Liver (tissue), 8 donors: ENCODE measurements at regions not wholly inside any gene's neighbourhood (a gene's known extent, or its start where the extent isn't known, plus 50 kb on each side); places are given as distances from the start of the nearest gene placed in this dataset.

Experiments used
- DNase-seq: peaks from one replicate; pipeline ENCODE4 v3.0.0-alpha.2; 2017; ENCODE audit warnings: low spot score
- H3K27ac ChIP-seq, 2 donors: one replicate each; pipeline ENCODE4 v1.7.0; 2013; ENCODE audit warnings: inconsistent platforms in 2 of 2, low read length in 2 of 2, control low read depth in 1 of 2, low read depth in 1 of 2, mild to moderate bottlenecking in 1 of 2
- H3K27me3 ChIP-seq, 4 donors: one replicate each; pipeline versions ENCODE4 v1.6.1 to v1.7.0; 2013; ENCODE audit warnings: low read length in 3 of 4, inconsistent platforms in 1 of 4, mild to moderate bottlenecking in 1 of 4, moderate library complexity in 1 of 4; ENCODE audit not compliant: control insufficient read depth in 4 of 4, insufficient read depth in 4 of 4
- H3K36me3 ChIP-seq, 4 donors: one replicate each; pipeline versions ENCODE4 v1.6.1 to v1.7.0; 2013; ENCODE audit warnings: low read length in 3 of 4, mild to moderate bottlenecking in 3 of 4, low read depth in 1 of 4, moderate library complexity in 1 of 4; ENCODE audit not compliant: control insufficient read depth in 4 of 4, insufficient read depth in 3 of 4
- H3K4me1 ChIP-seq, 4 donors: one replicate each; pipeline versions ENCODE4 v1.6.1 to v1.7.0; 2013; ENCODE audit warnings: low read length in 3 of 4, mild to moderate bottlenecking in 3 of 4, moderate library complexity in 1 of 4; ENCODE audit not compliant: control insufficient read depth in 4 of 4, insufficient read depth in 4 of 4
- H3K4me3 ChIP-seq, 3 donors: one replicate each; pipeline versions ENCODE4 v1.6.1 to v1.7.0; 2013; ENCODE audit warnings: low read length in 3 of 3, control low read depth in 1 of 3, low read depth in 1 of 3, mild to moderate bottlenecking in 1 of 3
- H3K9ac ChIP-seq, 2 donors: one replicate each; pipeline ENCODE4 v1.7.0; 2013; ENCODE audit warnings: low read length in 2 of 2, mild to moderate bottlenecking in 2 of 2, moderate library complexity in 2 of 2, control low read depth in 1 of 2, low read depth in 1 of 2
- H3K9me3 ChIP-seq, 4 donors: one replicate each; pipeline versions ENCODE4 v1.6.1 to v1.7.0; 2013; ENCODE audit warnings: low read length in 3 of 4; ENCODE audit not compliant: control insufficient read depth in 4 of 4
- ATF3 ChIP-seq: IDR thresholded peaks from 2 replicates; pipeline ENCODE4 v1.6.1; 2016; ENCODE audit warnings: antibody characterized with exemption
- CTCF ChIP-seq: fragments of 150-350 bp; IDR thresholded peaks from 2 replicates; pipeline ENCODE4 v1.5.1; 2017; ENCODE audit warnings: improper control_type of control experiment, low read depth, low read length; ENCODE audit not compliant: missing input control
- EGR1 ChIP-seq, 2 donors: IDR thresholded peaks; 2 replicates each; pipeline ENCODE4 v1.6.1; 2016 to 2018; ENCODE audit warnings: antibody characterized with exemption in 2 of 2, low read depth in 2 of 2
- FOXA1 ChIP-seq: IDR thresholded peaks from 2 replicates; pipeline ENCODE4 v1.6.1; 2016; ENCODE audit warnings: antibody characterized with exemption
- FOXA2 ChIP-seq: IDR thresholded peaks from 2 replicates; pipeline ENCODE4 v1.6.1; 2016; ENCODE audit warnings: antibody characterized with exemption
- GABPA ChIP-seq, 2 donors: IDR thresholded peaks in 1 of 2; conservative IDR thresholded peaks in 1 of 2; 2 replicates each; pipeline ENCODE4 v1.6.1; 2016; ENCODE audit warnings: antibody characterized with exemption in 2 of 2, mild to moderate bottlenecking in 1 of 2, moderate library complexity in 1 of 2
- HNF4A ChIP-seq, 2 donors: conservative IDR thresholded peaks; 2 replicates each; pipeline ENCODE4 v1.6.1; 2016; ENCODE audit warnings: antibody characterized with exemption in 2 of 2, mild to moderate bottlenecking in 2 of 2
- HNF4G ChIP-seq: IDR thresholded peaks from 2 replicates; pipeline ENCODE4 v1.6.1; 2016; ENCODE audit warnings: antibody characterized with exemption
- JUND ChIP-seq, 2 donors: IDR thresholded peaks; 2 replicates each; pipeline ENCODE4 v1.6.1; 2016; ENCODE audit warnings: antibody characterized with exemption in 2 of 2
- MAX ChIP-seq: IDR thresholded peaks from 2 replicates; pipeline ENCODE4 v1.6.1; 2016; ENCODE audit warnings: antibody characterized with exemption
- NR2F2 ChIP-seq: IDR thresholded peaks from 2 replicates; pipeline ENCODE4 v1.6.1; 2016; ENCODE audit warnings: antibody characterized with exemption
- RAD21 ChIP-seq, 2 donors: IDR thresholded peaks; 2 replicates each; pipeline ENCODE4 v1.6.1; 2016; ENCODE audit warnings: antibody characterized with exemption in 2 of 2, mild to moderate bottlenecking in 2 of 2
- REST ChIP-seq: IDR thresholded peaks from 2 replicates; pipeline ENCODE4 v1.6.1; 2016; ENCODE audit warnings: antibody characterized with exemption, mild to moderate bottlenecking
- RXRA ChIP-seq, 2 donors: IDR thresholded peaks; 2 replicates each; pipeline ENCODE4 v1.6.1; 2017 to 2018; ENCODE audit warnings: antibody characterized with exemption in 2 of 2, mild to moderate bottlenecking in 1 of 2
- SP1 ChIP-seq: IDR thresholded peaks from 2 replicates; pipeline ENCODE4 v1.6.1; 2018; ENCODE audit warnings: antibody characterized with exemption, mild to moderate bottlenecking
- TAF1 ChIP-seq: conservative IDR thresholded peaks from 2 replicates; pipeline ENCODE4 v1.6.1; 2016; ENCODE audit warnings: antibody characterized with exemption, mild to moderate bottlenecking
- YY1 ChIP-seq: IDR thresholded peaks from 2 replicates; pipeline ENCODE4 v1.6.1; 2016; ENCODE audit warnings: antibody characterized with exemption, mild to moderate bottlenecking
- WGBS: extraction: QIAGEN DNeasy Blood & Tissue Kit; methylation state at CpG from one replicate; pipeline ENCODE4 v1.1.7; 2013; 5-methylcytosine and 5-hydroxymethylcytosine counted together
- TF ChIP-seq, protein P1 (sequence below): IDR thresholded peaks from 2 replicates; pipeline ENCODE4 v1.6.1; 2016; ENCODE audit warnings: antibody characterized with exemption
- donor health status: healthy.
- donor health status: healthy.
- donor health status: healthy.
- donor health status: healthy.
- donor health status: healthy.

GRCh38 chr5:54870271-54870670 is 115.1 kb downstream of the ESM1 start:
- no peaks in the 10 kb centered on the region for H3K36me3 ChIP-seq
- H3K27ac ChIP-seq = no peak overlapping the region
- TF ChIP-seq HNF4G = no peak
- no peak for TF ChIP-seq FOXA1
- no peak for TF ChIP-seq REST
- TF ChIP-seq SP1 = no peak
- no peak for TF ChIP-seq MAX
- no peak for TF ChIP-seq RXRA (IDR thresholded peaks at IDR 0.05)
- TF ChIP-seq RAD21 (IDR thresholded peaks at IDR 0.05) = no peak
- TF ChIP-seq JUND (IDR thresholded peaks at IDR 0.05) = no peak
- no peak for TF ChIP-seq TAF1
- no peak for TF ChIP-seq FOXA2
- TF ChIP-seq ATF3 = no peak
- TF ChIP-seq EGR1 (IDR thresholded peaks at IDR 0.05; ENCODE audit: low read depth in 2 of 2) = no peak
- TF ChIP-seq, protein P1, sequence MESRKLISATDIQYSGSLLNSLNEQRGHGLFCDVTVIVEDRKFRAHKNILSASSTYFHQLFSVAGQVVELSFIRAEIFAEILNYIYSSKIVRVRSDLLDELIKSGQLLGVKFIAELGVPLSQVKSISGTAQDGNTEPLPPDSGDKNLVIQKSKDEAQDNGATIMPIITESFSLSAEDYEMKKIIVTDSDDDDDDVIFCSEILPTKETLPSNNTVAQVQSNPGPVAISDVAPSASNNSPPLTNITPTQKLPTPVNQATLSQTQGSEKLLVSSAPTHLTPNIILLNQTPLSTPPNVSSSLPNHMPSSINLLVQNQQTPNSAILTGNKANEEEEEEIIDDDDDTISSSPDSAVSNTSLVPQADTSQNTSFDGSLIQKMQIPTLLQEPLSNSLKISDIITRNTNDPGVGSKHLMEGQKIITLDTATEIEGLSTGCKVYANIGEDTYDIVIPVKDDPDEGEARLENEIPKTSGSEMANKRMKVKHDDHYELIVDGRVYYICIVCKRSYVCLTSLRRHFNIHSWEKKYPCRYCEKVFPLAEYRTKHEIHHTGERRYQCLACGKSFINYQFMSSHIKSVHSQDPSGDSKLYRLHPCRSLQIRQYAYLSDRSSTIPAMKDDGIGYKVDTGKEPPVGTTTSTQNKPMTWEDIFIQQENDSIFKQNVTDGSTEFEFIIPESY = no peak
- no peak for TF ChIP-seq NR2F2
- TF ChIP-seq YY1 = no peak
- no peak for TF ChIP-seq GABPA (IDR thresholded peaks at IDR 0.05 in 1 of 2, conservative IDR thresholded peaks at IDR 0.05 in 1 of 2)
- no peak for TF ChIP-seq CTCF
- TF ChIP-seq HNF4A (conservative IDR thresholded peaks at IDR 0.05) = no peak
- 81% methylated on average over 3 of the region's 3 CpGs for WGBS
- no peak for DNase-seq
- H3K9me3 ChIP-seq = no peaks in the 10 kb centered on the region
- H3K9ac ChIP-seq = no peak overlapping the region
- no peaks in the 10 kb centered on the region for H3K27me3 ChIP-seq
- H3K4me1 ChIP-seq = peaks cover 0 to 3% (median 2%) of the 10 kb centered on the region in 4 donors
- H3K4me3 ChIP-seq = no peak overlapping the region

DNA sequence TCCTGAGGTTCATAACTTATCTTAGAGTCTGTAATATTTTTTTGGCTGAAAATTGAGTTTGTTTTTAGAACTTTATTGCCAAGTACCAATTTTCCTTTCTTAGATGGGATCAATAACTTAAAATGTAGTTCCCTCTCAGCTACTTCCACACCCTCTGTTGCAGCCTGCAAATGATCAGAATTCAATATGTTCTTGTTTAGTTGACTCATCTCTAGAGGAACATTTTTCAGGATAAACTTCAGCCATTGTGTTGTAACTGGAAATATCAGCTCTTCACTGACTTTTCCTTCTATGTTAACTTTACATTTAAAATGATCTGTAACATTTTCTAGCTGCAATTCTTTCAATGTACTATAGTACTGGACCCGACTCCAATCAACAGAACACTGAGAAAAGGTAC is 115.7 kb downstream of the ESM1 start:
- 81% methylated on average over 1 of the region's 1 CpG for WGBS
- TF ChIP-seq, protein P1 = no peak
- TF ChIP-seq TAF1 (no peak), NR2F2 (no peak), FOXA2 (no peak)
- Histone ChIP-seq H3K27me3 (no peaks in the 10 kb centered on the region), H3K36me3 (no peaks in the 10 kb centered on the region), H3K9ac (no peak overlapping the region), H3K4me3 (no peak overlapping the region), H3K27ac (no peak overlapping the region), H3K9me3 (no peaks in the 10 kb centered on the region), H3K4me1 (peaks cover 0 to 3% (median 2%) of the 10 kb centered on the region in 4 donors)
- DNase-seq = no peak
